IMR-90 (cell line): ENCODE measurements at regions not wholly inside any gene's neighbourhood (a gene's known extent, or its start where the extent isn't known, plus 50 kb on each side); places are given as distances from the start of the nearest gene placed in this dataset.

ENCODE experiments used
- ATAC-seq: fragments of 200-7000 bp; cut with Tn5 transposase; 2 replicates; pipeline ENCODE4 v1.9.1; 2020; ENCODE audit warnings: low read depth, mild to moderate bottlenecking, moderate library complexity
- BruUV-seq: library from RNA; stranded (reverse); fragments of 400-500 nt; replicated peaks from 2 replicates; lab custom pipeline; 2021; lab: Mats Ljungman, UMichigan
- CTCF ChIA-PET: fragments of 300-600 bp; formaldehyde crosslinking; extraction: SDS; loops from one replicate; lab custom pipeline; 2021; ENCODE audit warnings: antibody characterized with exemption; lab: Yijun Ruan, JAX
- POLR2A ChIA-PET: fragments of 300-600 bp; sonication (Branson Sonifier 250); formaldehyde crosslinking; loops from one replicate; lab custom pipeline; 2022; ENCODE audit warnings: antibody characterized with exemption; ENCODE audit not compliant: unreplicated experiment; lab: Charles Lee
- DNase-seq: peaks from one replicate; pipeline ENCODE4 v3.0.0; 2013
- H2AFZ ChIP-seq: replicated peaks from 2 replicates; pipeline ENCODE3; 2013; ENCODE audit warnings: low read length, mild to moderate bottlenecking; ENCODE audit not compliant: poor library complexity
- H2AK5ac ChIP-seq: 2 replicates; pipeline ENCODE4 v1.6.1; 2013; ENCODE audit warnings: low read depth, low read length, inconsistent platforms
- H2AK9ac ChIP-seq: replicated peaks from 2 replicates; pipeline ENCODE3; 2013; ENCODE audit warnings: mild to moderate bottlenecking, low read depth, low read length, moderate library complexity; ENCODE audit not compliant: poor library complexity
- H2BK120ac ChIP-seq: 2 replicates; pipeline ENCODE4 v1.6.1; 2013; ENCODE audit warnings: low read depth, low read length, inconsistent platforms
- H2BK15ac ChIP-seq: 3 replicates; pipeline ENCODE4 v1.6.1; 2013; ENCODE audit warnings: low read depth, low read length, inconsistent platforms
- H2BK20ac ChIP-seq: 2 replicates; pipeline ENCODE4 v1.6.1; 2013; ENCODE audit warnings: low read depth, mild to moderate bottlenecking, inconsistent platforms, low read length, moderate library complexity
- H2BK5ac ChIP-seq: 2 replicates; pipeline ENCODE4 v1.6.1; 2013; ENCODE audit warnings: mild to moderate bottlenecking, low read depth, low read length, inconsistent platforms; ENCODE audit not compliant: poor library complexity, severe bottlenecking
- H3K14ac ChIP-seq: replicated peaks from 2 replicates; pipeline ENCODE4 v1.6.1; 2013; ENCODE audit warnings: low read depth, low read length, inconsistent platforms
- H3K18ac ChIP-seq: 2 replicates; pipeline ENCODE4 v1.6.1; 2013; ENCODE audit warnings: low read depth, low read length, control low read depth
- H3K23ac ChIP-seq: 2 replicates; pipeline ENCODE4 v1.6.1; 2013; ENCODE audit warnings: low read depth, low read length, inconsistent platforms
- H3K27ac ChIP-seq: 2 replicates; pipeline ENCODE4 v1.5.1; 2013; ENCODE audit warnings: mild to moderate bottlenecking, control low read depth, low read length; ENCODE audit not compliant: insufficient read depth
- H3K27me3 ChIP-seq: 2 replicates; pipeline ENCODE4 v1.6.1; 2013; ENCODE audit warnings: low read length; ENCODE audit not compliant: control insufficient read depth, insufficient read depth
- H3K36me3 ChIP-seq: 2 replicates; pipeline ENCODE4 v1.6.1; 2013; ENCODE audit warnings: low read length, mixed read lengths; ENCODE audit not compliant: control insufficient read depth, insufficient read depth
- H3K4ac ChIP-seq: 2 replicates; pipeline ENCODE4 v1.6.1; 2013; ENCODE audit warnings: low read depth, low read length, inconsistent platforms
- H3K4me1 ChIP-seq: 2 replicates; pipeline ENCODE4 v1.6.1; 2013; ENCODE audit warnings: low read length, mixed read lengths; ENCODE audit not compliant: control insufficient read depth, insufficient read depth
- H3K4me2 ChIP-seq: 2 replicates; pipeline ENCODE4 v1.6.1; 2013; ENCODE audit warnings: low read depth, mild to moderate bottlenecking, control low read depth, low read length, moderate library complexity
- H3K4me3 ChIP-seq: 2 replicates; pipeline ENCODE4 v1.5.1; 2013; ENCODE audit warnings: low read depth, mild to moderate bottlenecking, control low read depth, low read length, moderate library complexity; ENCODE audit not compliant: insufficient read depth
- H3K56ac ChIP-seq: 2 replicates; pipeline ENCODE4 v1.6.1; 2013; ENCODE audit warnings: low read length, inconsistent platforms; ENCODE audit not compliant: insufficient read depth; ENCODE audit errors: extremely low read depth
- H3K79me1 ChIP-seq, 2 experiments: 2 replicates each; pipeline ENCODE4 v1.6.1; 2013; ENCODE audit warnings: low read length in 2 of 2, inconsistent platforms in 1 of 2, low read depth in 1 of 2
- H3K9ac ChIP-seq: 2 replicates; pipeline ENCODE4 v1.6.1; 2013; ENCODE audit warnings: low read depth, low read length, control low read depth
- H3K9me1 ChIP-seq: 2 replicates; pipeline ENCODE4 v1.6.1; 2013; ENCODE audit warnings: low read length, inconsistent platforms; ENCODE audit not compliant: insufficient read depth
- H3K9me3 ChIP-seq: 2 replicates; pipeline ENCODE4 v1.6.1; 2013; ENCODE audit warnings: low read length; ENCODE audit not compliant: control insufficient read depth, insufficient read depth
- H4K20me1 ChIP-seq: 2 replicates; pipeline ENCODE4 v1.6.1; 2013; ENCODE audit warnings: low read length, inconsistent platforms; ENCODE audit not compliant: insufficient read depth
- H4K5ac ChIP-seq: 2 replicates; pipeline ENCODE4 v1.6.1; 2013; ENCODE audit warnings: mild to moderate bottlenecking, low read depth, low read length, control low read depth
- H4K8ac ChIP-seq, 2 experiments: 2 replicates each; pipeline ENCODE4 v1.6.1; 2013; ENCODE audit warnings: low read depth in 2 of 2, low read length in 2 of 2, control low read depth in 1 of 2, inconsistent platforms in 1 of 2
- H4K91ac ChIP-seq: 2 replicates; pipeline ENCODE4 v1.6.1; 2013; ENCODE audit warnings: low read depth, low read length, inconsistent platforms; ENCODE audit not compliant: insufficient read depth
- BHLHE40 ChIP-seq: fragments of 150-350 bp; IDR thresholded peaks from 2 replicates; pipeline ENCODE4 v1.6.1; 2016; ENCODE audit warnings: mild to moderate bottlenecking, low read depth, low read length
- CEBPB ChIP-seq: IDR thresholded peaks from 2 replicates; pipeline ENCODE4 v1.6.1; 2012; ENCODE audit warnings: low read depth, low read length, improper control_type of control experiment
- CHD1 ChIP-seq: IDR thresholded peaks from 2 replicates; pipeline ENCODE4 v1.6.1; 2012; ENCODE audit warnings: low read depth, low read length, improper control_type of control experiment
- CTCF ChIP-seq: conservative IDR thresholded peaks from 2 replicates; pipeline ENCODE4 v1.5.1; 2012; ENCODE audit warnings: mild to moderate bottlenecking, low read depth, low read length, improper control_type of control experiment
- ELK1 ChIP-seq: fragments of 150-350 bp; IDR thresholded peaks from 2 replicates; pipeline ENCODE4 v1.6.1; 2016; ENCODE audit warnings: low read depth, mild to moderate bottlenecking, low read length, moderate library complexity, borderline replicate concordance
- FOS ChIP-seq: fragments of 150-350 bp; IDR thresholded peaks from 2 replicates; pipeline ENCODE4 v1.6.1; 2016; ENCODE audit warnings: low read depth, low read length
- MAFK ChIP-seq: IDR thresholded peaks from 2 replicates; pipeline ENCODE4 v1.6.1; 2012; ENCODE audit warnings: low read depth, low read length, improper control_type of control experiment
- MAZ ChIP-seq: IDR thresholded peaks from 2 replicates; pipeline ENCODE4 v1.6.1; 2012; ENCODE audit warnings: low read depth, mild to moderate bottlenecking, low read length, improper control_type of control experiment, moderate library complexity, borderline replicate concordance
- NFE2L2 ChIP-seq: fragments of 150-350 bp; IDR thresholded peaks from 2 replicates; pipeline ENCODE4 v1.6.1; 2016; ENCODE audit warnings: low read depth, mild to moderate bottlenecking, low read length
- POLR2A ChIP-seq: IDR thresholded peaks from 2 replicates; pipeline ENCODE4 v1.6.1; 2012; ENCODE audit warnings: mild to moderate bottlenecking, low read depth, low read length
- RAD21 ChIP-seq: IDR thresholded peaks from 2 replicates; pipeline ENCODE4 v1.6.1; 2012; ENCODE audit warnings: low read length, improper control_type of control experiment
- RCOR1 ChIP-seq: IDR thresholded peaks from 2 replicates; pipeline ENCODE4 v1.6.1; 2012; ENCODE audit warnings: mild to moderate bottlenecking, low read length, improper control_type of control experiment; ENCODE audit not compliant: insufficient replicate concordance
- RFX5 ChIP-seq: IDR thresholded peaks from 2 replicates; pipeline ENCODE4 v1.8.0; 2012; ENCODE audit warnings: low read depth, mild to moderate bottlenecking, low read length, moderate library complexity
- SMC3 ChIP-seq: fragments of 150-350 bp; IDR thresholded peaks from 2 replicates; pipeline ENCODE4 v1.6.1; 2016; ENCODE audit warnings: low read depth, mild to moderate bottlenecking, antibody characterized with exemption, low read length, moderate library complexity
- USF2 ChIP-seq: fragments of 150-350 bp; IDR thresholded peaks from 2 replicates; pipeline ENCODE4 v1.6.1; 2017; ENCODE audit warnings: mild to moderate bottlenecking, antibody characterized with exemption, low read length, low read depth
- WGBS, 2 experiments: methylation state at CpG; one replicate each; pipeline versions ENCODE4 v1.1.5 to v1.1.7; 2013; ENCODE audit warnings: missing lambda C conversion rate in 2 of 2; ENCODE audit not compliant: insufficient read length in 1 of 2; ENCODE audit errors: extremely low coverage in 2 of 2; 5-methylcytosine and 5-hydroxymethylcytosine counted together
- dilution Hi-C: fragments of 300-500 bp; cut with HindIII; formaldehyde crosslinking; loops from one replicate; pipeline ENCODE4 v1.14.3; 2018; ENCODE audit warnings: low sequenced_read_pairs; ENCODE audit not compliant: unreplicated experiment
- in situ Hi-C: fragments of 300-500 bp; cut with MboI; formaldehyde crosslinking; loops from 3 replicates; pipeline ENCODE4 v1.14.3; 2019; ENCODE audit warnings: low sequenced_read_pairs, inconsistent platforms, mixed read lengths
- intact Hi-C: fragments of 100-400 bp; cut with micrococcal nuclease; formaldehyde crosslinking; loops from 2 replicates; pipeline ENCODE4 v1.10.0; 2022

DNA sequence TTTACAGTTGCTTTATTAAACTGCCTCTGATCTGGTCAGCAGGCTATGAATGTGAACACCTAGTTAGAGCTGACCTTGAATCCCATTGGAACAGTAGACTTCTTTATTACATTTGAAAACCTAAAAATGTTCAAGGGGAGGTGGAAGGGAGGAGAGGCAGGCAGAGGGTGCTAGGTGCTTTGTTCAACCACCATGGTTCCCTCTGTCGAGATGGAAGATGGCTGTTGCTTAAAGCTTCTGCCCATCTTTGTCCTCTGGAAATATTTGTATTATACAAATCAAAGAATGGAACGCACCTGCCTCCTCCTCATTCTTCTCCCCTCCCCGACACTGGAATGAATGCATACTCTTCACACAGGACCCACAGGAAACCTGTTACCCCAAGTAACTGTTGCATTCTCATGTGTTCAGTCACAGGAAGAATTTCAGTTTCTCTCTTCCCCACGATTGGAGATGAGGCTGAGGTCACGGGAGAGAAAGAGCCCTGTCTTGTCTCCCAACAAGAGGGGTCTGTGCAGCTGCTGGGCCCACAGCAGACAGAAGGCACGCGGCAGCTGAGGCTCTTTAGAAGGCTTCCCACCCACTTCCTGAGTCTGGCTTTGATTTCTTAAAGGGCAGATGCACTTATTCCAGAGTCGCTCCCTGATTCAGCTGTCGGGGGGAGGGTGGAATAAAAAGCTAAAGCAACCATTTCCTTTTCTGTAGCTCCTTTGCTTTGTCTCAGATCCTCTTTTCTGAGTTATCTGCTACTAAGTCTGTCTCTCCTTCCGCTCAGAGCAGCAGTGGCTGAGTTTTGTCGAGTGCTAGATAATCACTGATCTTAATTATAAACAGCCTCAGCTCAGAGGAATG is 217.9 kb upstream of the BTG1 start:
- peak; percentile 4 for DNase-seq
- dilution Hi-C loops: no loop called here
- no peaks in the 10 kb centered on the region for H3K79me1 ChIP-seq
- TF ChIP-seq POLR2A: no peak
- TF ChIP-seq RAD21: no peak
- no peak for TF ChIP-seq MAZ
- TF ChIP-seq CEBPB: no peak
- TF ChIP-seq BHLHE40: no peak
- no peak for TF ChIP-seq USF2
- no peak for TF ChIP-seq CTCF
- no peak for TF ChIP-seq NFE2L2
- TF ChIP-seq ELK1: no peak
- no peak for TF ChIP-seq RFX5
- TF ChIP-seq RCOR1: no peak
- no peak for TF ChIP-seq SMC3
- TF ChIP-seq CHD1: no peak
- TF ChIP-seq FOS: no peak
- TF ChIP-seq MAFK: no peak

More for the DNA sequence above, 217.9 kb upstream of the BTG1 start:
- H3K9me1 ChIP-seq: no peaks in the 10 kb centered on the region
- peak overlapping the region; percentile 8; the same call in 1 of the 2 replicates for H2BK120ac ChIP-seq
- no peak overlapping the region for H3K4me3 ChIP-seq
- H4K8ac ChIP-seq: peak overlapping the region in 1 of 2 experiments; percentile 46; a peak in 1 of 4 replicates
- BruUV-seq: no TSS peak
- H3K27ac ChIP-seq: no peak overlapping the region
- H3K4ac ChIP-seq: no peak overlapping the region
- intact Hi-C loops (no loop called here), in situ Hi-C loops (no loop called here)
- H4K91ac ChIP-seq: no peak overlapping the region
- ChIA-PET POLR2A (no interaction called here), CTCF (interaction anchor here (0.6 kb wide), 1 partner anchor 139 kb away, joined by 4 read pairs; no protein-coding TSS in a partner anchor)
- no peaks in the 10 kb centered on the region for H3K36me3 ChIP-seq
- no peak overlapping the region for H3K23ac ChIP-seq
- H3K27me3 ChIP-seq: no peaks in the 10 kb centered on the region
- peak overlapping the region; percentile 87 for H2AFZ ChIP-seq
- no peak overlapping the region for H2BK5ac ChIP-seq
- H3K4me2 ChIP-seq: peak overlapping the region; percentile 28; the same call in 1 of the 2 replicates
- H4K20me1 ChIP-seq: no peaks in the 10 kb centered on the region
- H3K9me3 ChIP-seq: no peaks in the 10 kb centered on the region
- ATAC-seq: no peak; the same call in 1 of the 2 replicates
- H2BK15ac ChIP-seq: 0 out of 3 replicates have a peak overlapping the region, but pooled peaks have one; percentile 37
- H3K4me1 ChIP-seq: no peaks in the 10 kb centered on the region
- no CpG with 5 or more reads among the region's 11 CpGs for WGBS, 2 experiments
- H3K18ac ChIP-seq: no peak overlapping the region
- no peak overlapping the region for H2BK20ac ChIP-seq
- peak overlapping the region; percentile 60 for H3K14ac ChIP-seq
- no peak overlapping the region for H4K5ac ChIP-seq
- H2AK9ac ChIP-seq: no peak overlapping the region
- no peak overlapping the region for H3K9ac ChIP-seq
- H2AK5ac ChIP-seq: no peak overlapping the region
- no peak overlapping the region for H3K56ac ChIP-seq
